ENCODE measurements at regions not wholly inside any gene's neighbourhood (a gene's known extent, or its start where the extent isn't known, plus 50 kb on each side); places are given as distances from the start of the nearest gene placed in this dataset.

GRCh38 chr2:228649876-228650275 lies 468.4 kb upstream of the SPHKAP start:
- H3K27ac ChIP-seq, result no peak overlapping the region
- H3K4me3 ChIP-seq, result no peak overlapping the region
- H3K4me1 ChIP-seq, result no peaks in the 10 kb centered on the region
- H3K27me3 ChIP-seq, result no peaks in the 10 kb centered on the region
- no peaks in the 10 kb centered on the region for H3K9me3 ChIP-seq
- H3K36me3 ChIP-seq, result no peaks in the 10 kb centered on the region
- DNase-seq, result no peak
- TF ChIP-seq CTCF (IDR thresholded peaks at IDR 0.05), result no peak

GRCh38 chr2:228649447-228649846 lies 468.0 kb upstream of the SPHKAP start:
- Histone ChIP-seq H3K4me1 (no peaks in the 10 kb centered on the region), H3K4me3 (no peak overlapping the region), H3K9me3 (no peaks in the 10 kb centered on the region), H3K36me3 (no peaks in the 10 kb centered on the region), H3K27me3 (no peaks in the 10 kb centered on the region), H3K27ac (no peak overlapping the region)
- no peak for DNase-seq
- no peak for TF ChIP-seq CTCF (IDR thresholded peaks at IDR 0.05)
- no peak for TF ChIP-seq POLR2A (IDR thresholded peaks at IDR 0.05)

- Histone ChIP-seq H3K4me1 (no peaks in the 10 kb centered on the region), H3K27ac (no peak overlapping the region), H3K27me3 (no peaks in the 10 kb centered on the region), H3K9me3 (no peaks in the 10 kb centered on the region), H3K36me3 (no peaks in the 10 kb centered on the region), H3K4me3 (no peak overlapping the region)
- no peak for TF ChIP-seq POLR2A (IDR thresholded peaks at IDR 0.05)
- no peak for TF ChIP-seq CTCF (IDR thresholded peaks at IDR 0.05)
- no peak for DNase-seq
Observed at GRCh38 chr2:228648541-228648940, 467.1 kb upstream of the SPHKAP start.

GRCh38 chr2:228646061-228646460 lies 464.6 kb upstream of the SPHKAP start:
- no peak for DNase-seq
- H3K27ac ChIP-seq, result no peak overlapping the region
- TF ChIP-seq CTCF (IDR thresholded peaks at IDR 0.05), result no peak
- no peak for TF ChIP-seq POLR2A (IDR thresholded peaks at IDR 0.05)
- H3K9me3 ChIP-seq, result no peaks in the 10 kb centered on the region
- H3K4me1 ChIP-seq, result no peaks in the 10 kb centered on the region
- H3K36me3 ChIP-seq, result no peaks in the 10 kb centered on the region
- no peak overlapping the region for H3K4me3 ChIP-seq
- H3K27me3 ChIP-seq, result no peaks in the 10 kb centered on the region

GRCh38 chr2:228644199-228644598 lies 462.7 kb upstream of the SPHKAP start:
- H3K36me3 ChIP-seq, result no peaks in the 10 kb centered on the region
- H3K27ac ChIP-seq, result no peak overlapping the region
- no peak for DNase-seq
- H3K4me3 ChIP-seq, result no peak overlapping the region
- H3K27me3 ChIP-seq, result no peaks in the 10 kb centered on the region
- H3K4me1 ChIP-seq, result no peaks in the 10 kb centered on the region
- H3K9me3 ChIP-seq, result no peaks in the 10 kb centered on the region
- TF ChIP-seq CTCF (IDR thresholded peaks at IDR 0.05), result no peak
- no peak for TF ChIP-seq POLR2A (IDR thresholded peaks at IDR 0.05)

- TF ChIP-seq CTCF (IDR thresholded peaks at IDR 0.05), result no peak
- no peak for TF ChIP-seq POLR2A (IDR thresholded peaks at IDR 0.05)
- no peak for DNase-seq
- Histone ChIP-seq H3K27ac (no peak overlapping the region), H3K9me3 (no peaks in the 10 kb centered on the region), H3K4me3 (no peak overlapping the region), H3K4me1 (no peaks in the 10 kb centered on the region), H3K27me3 (no peaks in the 10 kb centered on the region), H3K36me3 (no peaks in the 10 kb centered on the region)
Observed at GRCh38 chr2:228642861-228643260, 461.4 kb upstream of the SPHKAP start.

Measured in Peyer's patch (tissue), 4 donors.